Ovary (tissue), 7 donors: ENCODE measurements at regions not wholly inside any gene's neighbourhood (a gene's known extent, or its start where the extent isn't known, plus 50 kb on each side); places are given as distances from the start of the nearest gene placed in this dataset. TPM values are rescaled to one million over a fixed set of nuclear protein-coding genes. Genes with fewer than 3 reads are reported as not detected.
"Not testable (repeated sequence)": the region's sequence is repeated elsewhere in the genome, so short reads cannot be mapped to it uniquely, and the experiment has no call there.

Experiments
- DNase-seq, 5 donors: peaks; one replicate each; pipeline ENCODE4 v3.0.0-alpha.2; 2019 to 2020
- H3K27ac ChIP-seq, 2 donors: fragments of 200-600 bp; one replicate each; pipeline versions ENCODE4 v1.5.1 to v1.8.0; 2019 to 2022
- H3K27me3 ChIP-seq: fragments of 200-600 bp; one replicate; pipeline ENCODE4 v1.8.0; 2022
- H3K36me3 ChIP-seq: fragments of 200-600 bp; sonication (generic); one replicate; pipeline ENCODE4 v1.5.1; 2019
- H3K4me1 ChIP-seq: one replicate; pipeline ENCODE4 v1.8.1; 2013; ENCODE audit warnings: mild to moderate bottlenecking, moderate library complexity; ENCODE audit not compliant: insufficient read depth
- H3K4me3 ChIP-seq: fragments of 200-600 bp; sonication (generic); one replicate; pipeline ENCODE4 v1.5.1; 2017
- H3K9me3 ChIP-seq, 2 donors: fragments of 200-600 bp in 1 of 2; sonication (generic) in 1 of 2; one replicate each; pipeline versions ENCODE4 v1.5.1 to v1.8.1; 2013 to 2019; ENCODE audit warnings: mild to moderate bottlenecking in 1 of 2, moderate library complexity in 1 of 2
- WGBS, 3 donors: extraction: QIAGEN DNeasy Blood & Tissue Kit in 1 of 3; methylation state at CpG; one replicate each; pipeline versions ENCODE4 v1.1.5 to v1.1.7; 2013 to 2017; 5-methylcytosine and 5-hydroxymethylcytosine counted together
- intact Hi-C, 4 donors: fragments of 100-400 bp; cut with DNase I; formaldehyde crosslinking; loops; one replicate each; pipeline versions ENCODE4 v1.11.0 to v1.15.1; 2022 to 2023
- small RNA-seq: library from RNA; depleted of rRNA; stranded (forward); fragments of <200 nt; gene quantifications from one replicate; pipeline ENCODE3, GENCODE V24; 2016
- donor health status: DM: no; HTN: no; CAD: no; lungs with moderate emphysema.
- donor health status: DM: no; HTN: no; CAD: no.
- donor health status: Bipolar disorder and iron deficiency.
- donor health status: DM: no; HTN: no; CAD: no.
- donor health status: DM: yes; HTN: yes; CAD: no.

DNA sequence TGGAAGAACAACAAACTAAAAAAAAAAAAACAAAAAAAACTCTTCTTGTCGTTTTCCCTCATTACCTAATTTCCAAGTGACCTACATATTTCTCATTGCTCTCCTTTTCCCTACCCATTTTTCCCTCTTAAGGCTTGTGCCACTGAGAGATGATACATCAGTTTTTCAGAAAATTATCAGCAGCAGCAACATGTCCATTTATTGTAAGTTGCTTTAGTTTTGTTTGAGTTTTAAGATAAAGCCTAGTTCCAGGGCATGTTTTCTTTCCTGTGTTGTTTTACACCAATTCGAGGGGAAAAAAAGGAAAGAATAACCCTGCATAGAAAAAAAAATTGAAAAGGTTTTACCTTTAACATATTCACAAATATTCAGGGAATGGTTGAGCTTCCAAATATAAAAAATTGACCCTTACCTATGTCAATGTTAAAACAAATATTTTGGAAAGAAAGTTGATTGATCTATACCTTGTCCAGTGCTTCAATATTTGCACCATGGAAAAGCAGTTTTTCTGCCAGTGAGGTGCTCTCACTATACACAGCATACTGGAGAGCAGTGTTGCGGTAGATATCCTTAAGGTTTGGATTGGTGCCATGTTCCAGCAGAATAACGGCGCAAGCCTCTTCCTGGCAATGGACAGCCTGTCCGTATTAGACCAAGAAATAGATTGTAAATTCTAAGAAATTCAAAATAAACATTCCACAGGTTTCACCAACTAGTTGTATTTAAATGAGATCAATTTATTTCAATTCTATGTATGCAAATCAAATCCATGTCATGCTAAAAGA, 537.9 kb upstream of the DEFB115 start:
- H3K9me3 ChIP-seq, DNase-seq, intact Hi-C loops, H3K4me3 ChIP-seq, H3K27ac ChIP-seq, H3K4me1 ChIP-seq, H3K36me3 ChIP-seq, H3K27me3 ChIP-seq: not testable (repeated sequence)
- 50 to 59% (median 58%) methylated on average over 6 of the region's 6 CpGs for WGBS, 3 donors

DNA sequence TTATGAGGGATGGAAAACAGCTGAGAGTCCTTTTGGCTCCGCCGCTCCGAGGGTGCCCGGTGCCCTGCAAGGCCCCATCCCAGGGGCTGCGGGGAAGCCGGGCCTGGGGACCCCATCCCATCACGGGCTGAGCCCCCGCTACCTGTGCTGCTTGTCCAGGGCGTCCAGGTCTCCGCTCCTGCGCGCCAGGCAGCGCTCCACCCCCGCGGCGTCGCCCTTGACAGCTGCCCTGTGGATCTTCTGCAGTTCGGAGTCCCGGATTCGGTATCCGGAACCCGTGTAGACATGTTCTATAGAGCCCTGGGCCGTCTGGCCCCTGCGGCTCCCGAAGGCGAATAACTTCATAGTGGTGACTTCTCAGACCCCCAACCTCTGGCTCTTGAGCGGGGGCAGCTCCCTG, 534.0 kb upstream of the DEFB115 start:
- intact Hi-C loops, H3K27ac ChIP-seq, H3K27me3 ChIP-seq, H3K4me3 ChIP-seq, H3K4me1 ChIP-seq, H3K36me3 ChIP-seq, H3K9me3 ChIP-seq: not testable (repeated sequence)
- WGBS, 3 donors = 20 to 48% (median 20%) methylated on average over 27 of the region's 27 CpGs
- DNase-seq = peak in 2 of 5 donors; percentile 16 to 28

DNA sequence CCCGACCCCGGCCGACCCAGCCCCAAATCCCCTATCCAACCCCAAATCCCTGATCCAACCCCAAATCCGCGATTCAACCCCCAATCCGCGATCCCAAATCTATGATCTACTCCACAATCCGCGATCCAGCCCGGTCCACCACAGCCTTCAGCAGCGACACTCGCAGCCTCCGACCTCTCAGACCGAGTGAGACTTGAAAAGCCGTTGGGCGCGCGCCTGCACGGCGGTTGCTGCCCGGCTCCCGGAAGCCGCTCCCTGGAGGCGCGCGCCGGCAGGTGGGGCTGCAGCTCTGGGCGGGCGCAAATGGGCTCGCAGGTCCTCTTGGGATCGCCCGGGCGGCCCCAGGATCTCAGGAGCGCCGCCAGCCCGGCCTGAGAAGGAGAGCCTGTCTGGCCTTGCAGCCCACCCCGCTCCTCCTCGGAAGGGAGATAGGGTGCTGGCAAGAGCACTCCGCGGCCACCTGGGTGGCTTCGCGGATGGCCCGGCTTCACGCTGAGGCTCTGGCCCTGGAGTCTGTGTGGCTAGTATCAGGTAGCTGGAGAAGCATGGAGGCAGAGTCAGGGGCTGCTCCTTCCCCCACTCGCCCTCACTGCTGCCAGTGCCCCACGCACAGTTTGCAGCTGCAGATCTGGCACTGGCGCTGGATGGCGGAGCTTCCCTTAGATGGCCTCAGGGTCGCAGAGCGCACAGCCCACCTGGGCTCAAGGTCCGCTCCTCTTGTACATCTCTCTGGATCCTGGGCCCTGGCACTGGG, 533.4 kb upstream of the DEFB115 start:
- H3K4me3 ChIP-seq, H3K36me3 ChIP-seq, H3K27me3 ChIP-seq, intact Hi-C loops, H3K27ac ChIP-seq, H3K9me3 ChIP-seq, H3K4me1 ChIP-seq: not testable (repeated sequence)
- 16 to 33% (median 26%) methylated on average over 51 of the region's 51 CpGs for WGBS, 3 donors
- DNase-seq = peak in 3 of 5 donors; percentile 15 to 71 (median 65)

DNA sequence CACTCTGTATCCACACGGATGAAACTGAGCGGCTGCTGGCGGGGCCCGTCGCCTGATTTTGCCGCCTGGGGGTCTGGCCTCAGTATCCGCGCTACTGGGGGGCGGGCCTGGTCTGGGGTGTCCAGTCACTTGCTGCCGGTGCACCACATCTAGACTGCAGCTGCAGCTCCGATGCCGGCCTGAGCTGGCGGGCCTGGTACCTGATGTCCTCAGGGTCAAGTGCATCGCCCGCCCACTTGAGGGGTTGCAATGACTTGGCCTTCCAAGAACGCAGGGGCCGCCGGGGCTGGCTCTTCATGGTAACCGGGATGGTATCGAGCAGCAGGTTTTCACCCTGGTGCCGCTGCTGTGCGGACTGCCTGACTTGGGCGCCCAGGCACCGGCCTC, 532.8 kb upstream of the DEFB115 start:
- peak in 1 of 5 donors; percentile 28 for DNase-seq
- H3K36me3 ChIP-seq, H3K27me3 ChIP-seq, H3K4me3 ChIP-seq, H3K9me3 ChIP-seq, H3K27ac ChIP-seq, H3K4me1 ChIP-seq, intact Hi-C loops: not testable (repeated sequence)
- WGBS, 3 donors = 62 to 84% (median 76%) methylated on average over 24 of the region's 24 CpGs

DNA sequence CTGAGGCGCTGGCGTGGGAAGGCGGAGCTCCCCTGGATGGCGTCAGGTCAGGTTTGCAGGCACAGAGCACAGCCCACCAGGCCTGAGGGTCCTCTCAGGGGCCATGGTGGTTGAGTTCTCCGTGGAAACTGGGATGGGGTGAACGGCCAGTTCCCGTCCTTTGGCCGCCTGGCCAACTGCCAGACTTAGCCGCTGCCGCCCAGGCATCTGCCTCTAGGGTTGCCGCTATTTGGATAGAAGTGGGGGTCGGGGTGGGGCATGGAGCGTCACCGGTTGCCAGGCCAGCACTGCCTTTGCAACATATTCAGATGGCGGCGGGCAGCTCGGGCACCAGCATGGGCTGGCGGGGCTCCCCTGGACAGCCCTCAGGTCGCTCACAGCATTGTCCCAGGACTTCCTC, 532.3 kb upstream of the DEFB115 start:
- H3K9me3 ChIP-seq, intact Hi-C loops, H3K36me3 ChIP-seq, H3K27ac ChIP-seq, H3K27me3 ChIP-seq, H3K4me1 ChIP-seq, H3K4me3 ChIP-seq: not testable (repeated sequence)
- peak in 2 of 5 donors; percentile 17 to 26 for DNase-seq
- WGBS, 3 donors = 78 to 94% (median 83%) methylated on average over 10 to 19 of the region's 19 CpGs

DNA sequence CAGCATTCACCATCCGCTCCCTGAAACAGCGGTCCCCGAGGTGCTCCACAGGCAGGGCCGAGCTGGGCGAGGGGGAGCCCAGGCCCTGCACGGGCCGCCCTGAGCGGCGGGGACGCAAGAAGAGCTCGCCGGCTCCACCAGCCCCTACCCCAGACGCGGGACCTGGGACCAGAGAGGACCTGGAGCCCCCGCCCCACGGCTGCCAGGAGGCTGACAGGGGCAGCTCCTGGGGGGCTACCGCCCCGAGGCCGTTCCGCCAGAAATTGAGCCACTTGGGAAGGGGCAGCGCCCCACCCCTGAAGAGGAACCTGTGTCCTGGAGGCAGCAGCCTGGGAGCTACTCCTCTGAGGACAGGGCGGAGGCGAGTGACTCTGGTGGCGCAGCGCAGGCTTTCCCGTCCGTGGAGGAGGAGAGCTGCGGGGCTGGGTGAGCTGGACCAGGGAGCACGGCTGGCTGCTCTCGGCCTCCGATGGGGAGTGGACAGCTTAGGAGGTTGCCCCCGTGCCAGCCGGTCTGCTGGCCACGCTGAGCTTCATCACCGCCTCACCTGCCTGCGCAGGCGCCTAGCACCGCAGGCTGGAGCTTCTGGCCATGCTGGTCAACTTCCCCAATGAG, 529.1 kb upstream of the DEFB115 start:
- H3K4me3 ChIP-seq, intact Hi-C loops, H3K27me3 ChIP-seq, H3K9me3 ChIP-seq, H3K36me3 ChIP-seq, H3K4me1 ChIP-seq, H3K27ac ChIP-seq, DNase-seq: not testable (repeated sequence)
- WGBS, 3 donors = 84 to 91% (median 88%) methylated on average over 33 to 38 of the region's 38 CpGs

Small RNA genes in the stretch of these regions (small RNA-seq; reads per million reads assigned to genes)
- 0.15 reads per million for gene RF00002
- not detected for gene RF00026
